Epithelial cell of proximal tubule (primary cell): ENCODE measurements at regions not wholly inside any gene's neighbourhood (a gene's known extent, or its start where the extent isn't known, plus 50 kb on each side); places are given as distances from the start of the nearest gene placed in this dataset.

Experiments used
- DNase-seq: peaks from one replicate; pipeline ENCODE4 v3.0.0-alpha.2; 2011; ENCODE audit warnings: low read depth
- H3K4me3 ChIP-seq: 2 replicates; pipeline ENCODE4 v1.5.1; 2011; ENCODE audit warnings: low read depth, mild to moderate bottlenecking, low read length
- CTCF ChIP-seq: conservative IDR thresholded peaks from 2 replicates; pipeline ENCODE4 v1.5.1; 2012; ENCODE audit warnings: low read depth, mild to moderate bottlenecking, low read length

DNA sequence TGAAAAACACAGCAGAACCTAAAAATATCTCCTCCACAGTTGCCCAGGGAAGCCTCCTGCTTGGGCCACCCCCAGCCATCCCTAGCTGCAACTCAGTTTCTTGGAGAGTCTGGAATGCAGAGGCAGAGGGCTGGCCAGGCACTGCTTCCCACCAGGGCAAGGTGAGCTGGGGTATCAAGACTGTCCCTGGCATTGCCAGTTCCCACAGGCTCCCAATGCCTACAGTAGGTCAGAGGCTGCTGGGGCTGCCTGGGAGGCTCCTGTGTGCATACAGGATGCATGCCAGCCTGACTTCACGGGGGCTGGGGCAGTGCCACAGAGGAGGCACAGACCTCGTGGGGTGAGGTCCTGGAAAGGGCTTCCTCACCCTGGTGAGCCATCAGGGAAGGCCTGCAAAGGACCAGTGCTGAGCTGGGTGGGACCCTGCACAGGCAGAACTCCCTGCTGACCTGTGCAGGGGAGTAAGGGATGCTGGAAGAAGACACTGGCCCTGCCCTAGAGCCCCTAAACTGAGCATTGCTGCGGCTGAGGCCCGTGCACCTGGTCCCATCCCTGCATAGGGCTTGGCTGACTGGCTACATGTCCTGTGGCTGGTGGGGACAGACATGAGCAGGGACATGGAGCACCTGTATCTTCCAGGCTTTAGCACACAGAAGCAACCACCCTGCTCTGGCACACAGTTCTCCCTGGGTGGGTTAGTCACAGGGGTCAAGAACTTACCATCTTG, 121.9 kb upstream of the RET start:
- no peak for DNase-seq
- no peak for TF ChIP-seq CTCF
- no peak overlapping the region for H3K4me3 ChIP-seq

- no peak for TF ChIP-seq CTCF
- DNase-seq: no peak
- no peak overlapping the region for H3K4me3 ChIP-seq
These were observed 121.4 kb upstream of the RET start for GRCh38 chr10:42955493-42955889.

DNA sequence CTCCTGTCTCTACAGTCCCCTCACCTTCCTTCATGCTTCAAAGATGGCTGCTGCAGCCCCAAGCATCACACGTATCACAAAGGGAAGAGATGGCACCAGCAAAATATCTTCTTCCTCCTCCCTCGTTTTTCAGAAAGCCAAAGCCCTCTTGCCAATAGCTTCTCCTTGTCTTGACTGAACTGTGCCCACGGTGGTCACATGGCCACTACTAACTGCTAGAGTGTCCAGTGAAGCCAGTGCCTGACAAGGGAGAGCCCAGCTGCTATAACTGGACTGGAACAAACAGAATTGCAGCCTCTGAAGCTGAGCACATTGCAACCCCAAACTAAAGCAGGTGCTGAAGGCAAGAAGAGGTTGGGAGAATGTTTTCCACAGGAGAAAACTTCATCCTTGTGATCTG, 120.8 kb upstream of the RET start:
- no peak for TF ChIP-seq CTCF
- DNase-seq: no peak
- no peak overlapping the region for H3K4me3 ChIP-seq

DNA sequence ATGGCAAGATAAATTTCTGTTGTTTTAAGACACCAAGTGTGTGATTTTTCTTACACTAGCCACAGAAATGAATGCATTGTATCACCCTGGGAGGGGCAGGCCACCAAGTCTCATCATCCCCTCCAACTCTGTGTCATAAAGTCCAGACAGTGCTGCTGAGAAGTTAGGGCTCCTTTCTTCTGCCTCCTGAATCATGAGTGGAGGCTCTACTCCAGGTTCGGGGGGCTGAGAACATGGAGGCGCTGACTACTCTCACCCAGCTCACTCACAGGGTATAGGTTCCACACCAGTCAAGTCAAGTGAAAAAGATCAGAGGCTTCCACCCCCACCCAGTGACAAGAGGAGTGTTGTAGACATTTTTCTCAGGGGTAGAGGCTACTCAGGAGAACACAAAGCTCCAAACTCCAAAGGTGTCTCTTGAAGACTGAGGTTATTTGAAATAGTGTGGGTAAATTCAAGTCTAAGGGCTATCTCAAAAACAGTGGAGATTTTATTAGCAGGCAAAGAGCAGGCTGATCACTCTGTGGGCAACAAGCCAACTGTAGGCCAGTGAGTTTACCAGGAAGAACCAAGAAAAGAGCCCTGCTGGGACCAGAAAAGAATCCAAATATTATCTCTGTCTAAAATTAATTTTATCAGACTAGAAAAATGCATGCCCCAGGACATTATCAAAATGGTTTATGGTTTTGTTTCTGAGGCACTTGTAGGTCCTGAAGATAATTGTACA, 118.6 kb upstream of the RET start:
- no peak overlapping the region for H3K4me3 ChIP-seq
- no peak for TF ChIP-seq CTCF
- no peak for DNase-seq

- TF ChIP-seq CTCF: no peak
- no peak for DNase-seq
- no peak overlapping the region for H3K4me3 ChIP-seq
These were observed 117.0 kb upstream of the RET start for GRCh38 chr10:42959833-42960232.

- no peak for TF ChIP-seq CTCF
- DNase-seq: peak; percentile 23
- H3K4me3 ChIP-seq: no peak overlapping the region
These were observed 116.3 kb upstream of the RET start for GRCh38 chr10:42960491-42960990.
